Stimulated activated CD8-positive, alpha-beta memory T cell treated with anti-CD3 and anti-CD28 coated beads, Interleukin-7, amount 100 ng/mL, for 1 hour (primary cell): ENCODE measurements at regions not wholly inside any gene's neighbourhood (a gene's known extent, or its start where the extent isn't known, plus 50 kb on each side); places are given as distances from the start of the nearest gene placed in this dataset.
"Not testable (repeated sequence)": the region's sequence is repeated elsewhere in the genome, so short reads cannot be mapped to it uniquely, and the experiment has no call there.

Source experiments
- DNase-seq, 2 donors: peaks; one replicate each; pipeline ENCODE4 v3.0.0-alpha.2; 2020; ENCODE audit warnings: low read depth in 2 of 2

GRCh38 chr1:233788687-233789086 is 115.8 kb upstream of the SLC35F3 start:
- DNase-seq = no peak

- DNase-seq = no peak
Measured at GRCh38 chr1:233790121-233790520, 114.4 kb upstream of the SLC35F3 start.

- DNase-seq = peak in 1 of 2 donors; percentile 5
Measured at GRCh38 chr1:233790662-233791371, 113.7 kb upstream of the SLC35F3 start.

- no peak for DNase-seq
Measured at GRCh38 chr1:233791372-233791703, 113.1 kb upstream of the SLC35F3 start.

- DNase-seq = no peak
Measured at GRCh38 chr1:233791721-233792120, 112.8 kb upstream of the SLC35F3 start.

GRCh38 chr1:233794863-233795262 is 109.6 kb upstream of the SLC35F3 start:
- DNase-seq = no peak

GRCh38 chr1:233796146-233796783 is 108.2 kb upstream of the SLC35F3 start:
- DNase-seq = no peak

GRCh38 chr1:233802611-233803010 is 101.9 kb upstream of the SLC35F3 start:
- no peak for DNase-seq

- no peak for DNase-seq
Measured at GRCh38 chr1:233805786-233806185, 98.7 kb upstream of the SLC35F3 start.

GRCh38 chr1:233815357-233815756 is 89.1 kb upstream of the SLC35F3 start:
- no peak for DNase-seq

- no peak for DNase-seq
Measured at GRCh38 chr1:233815865-233816264, 88.6 kb upstream of the SLC35F3 start.

GRCh38 chr1:233816348-233816747 is 88.1 kb upstream of the SLC35F3 start:
- DNase-seq = no peak

- DNase-seq = no peak
Measured at GRCh38 chr1:233819042-233819441, 85.4 kb upstream of the SLC35F3 start.

GRCh38 chr1:233824179-233824578 is 80.3 kb upstream of the SLC35F3 start:
- DNase-seq = not testable (repeated sequence)

GRCh38 chr1:233827937-233828336 is 76.5 kb upstream of the SLC35F3 start:
- DNase-seq = not testable (repeated sequence)

GRCh38 chr1:233828480-233828879 is 76.0 kb upstream of the SLC35F3 start:
- no peak for DNase-seq

- no peak for DNase-seq
Measured at GRCh38 chr1:233834609-233835008, 69.9 kb upstream of the SLC35F3 start.

GRCh38 chr1:233838207-233838606 is 66.3 kb upstream of the SLC35F3 start:
- not testable (repeated sequence) for DNase-seq

GRCh38 chr1:233843525-233844204 is 60.8 kb upstream of the SLC35F3 start:
- DNase-seq = no peak

GRCh38 chr1:233844275-233844674 is 60.2 kb upstream of the SLC35F3 start:
- DNase-seq = no peak

- DNase-seq = no peak
Measured at GRCh38 chr1:233844692-233845091, 59.8 kb upstream of the SLC35F3 start.
